Upper lobe of left lung (tissue), 4 donors: ENCODE measurements at regions not wholly inside any gene's neighbourhood (a gene's known extent, or its start where the extent isn't known, plus 50 kb on each side); places are given as distances from the start of the nearest gene placed in this dataset.

Experiments
- CTCF ChIP-seq, 6 experiments: fragments of 450-650 bp in 4 of 6; fragments of 200-600 bp in 2 of 6; sonication (generic) in 2 of 6; IDR thresholded peaks; one replicate each; pipeline ENCODE4 v1.5.1; 2016 to 2019; ENCODE audit warnings: antibody characterized with exemption in 6 of 6
- POLR2A ChIP-seq, 4 donors: fragments of 450-650 bp; IDR thresholded peaks; one replicate each; pipeline ENCODE4 v1.5.1; 2016 to 2017; ENCODE audit warnings: antibody characterized with exemption in 4 of 4, mild to moderate bottlenecking in 2 of 4
- POLR2AphosphoS5 ChIP-seq, 2 donors: sonication (generic); formaldehyde crosslinking; IDR thresholded peaks; one replicate each; pipeline ENCODE4 v1.5.1; 2017; ENCODE audit warnings: antibody characterized with exemption in 2 of 2

GRCh38 chr3:180131169-180131568 is 94.4 kb upstream of the PEX5L start:
- TF ChIP-seq POLR2AphosphoS5 (IDR thresholded peaks at IDR 0.05) (no peak), CTCF (IDR thresholded peaks at IDR 0.05) (no peak), POLR2A (IDR thresholded peaks at IDR 0.05) (no peak)
